Naive thymus-derived CD4-positive, alpha-beta T cell (primary cell): ENCODE measurements at regions not wholly inside any gene's neighbourhood (a gene's known extent, or its start where the extent isn't known, plus 50 kb on each side); places are given as distances from the start of the nearest gene placed in this dataset.
"Not testable (repeated sequence)": the region's sequence is repeated elsewhere in the genome, so short reads cannot be mapped to it uniquely, and the experiment has no call there.

Experiments used
- ATAC-seq: fragments of 150-1000 bp; cut with Tn5 transposase; 2 replicates; pipeline ENCODE4 v1.10.0; 2021; ENCODE audit warnings: mild to moderate bottlenecking, moderate library complexity
- CTCF ChIA-PET: fragments of 350-600 bp; sonication (Branson Sonifier 250); formaldehyde crosslinking; loops from one replicate; lab custom pipeline; 2021; ENCODE audit warnings: antibody characterized with exemption; lab: Charles Lee
- POLR2A ChIA-PET: fragments of 350-600 bp; sonication (Branson Sonifier 250); formaldehyde crosslinking; loops from one replicate; lab custom pipeline; 2021; ENCODE audit warnings: antibody characterized with exemption, inconsistent platforms; lab: Charles Lee
- DNase-seq, 9 donors: peaks; one replicate each; pipeline versions ENCODE4 v3.0.0 to v3.0.0-alpha.2; 2020 to 2022; ENCODE audit warnings: mixed read lengths in 1 of 9
- H3K27ac ChIP-seq: one replicate; pipeline ENCODE4 v1.7.0; 2013; ENCODE audit warnings: mild to moderate bottlenecking, low read depth, low read length, moderate library complexity
- H3K27me3 ChIP-seq, 2 donors: one replicate each; pipeline ENCODE4 v1.7.0; 2013; ENCODE audit warnings: low read length in 2 of 2, mild to moderate bottlenecking in 2 of 2, moderate library complexity in 2 of 2; ENCODE audit not compliant: control insufficient read depth in 2 of 2, insufficient read depth in 2 of 2
- H3K36me3 ChIP-seq, 3 experiments: 1 replicate in 2 of 3; 2 replicates in 1 of 3; pipeline ENCODE4 v1.7.0; 2013; ENCODE audit warnings: low read length in 3 of 3, mild to moderate bottlenecking in 3 of 3, moderate library complexity in 1 of 3; ENCODE audit not compliant: insufficient read depth in 3 of 3, control insufficient read depth in 2 of 3
- H3K4me1 ChIP-seq, 2 donors: one replicate each; pipeline ENCODE4 v1.7.0; 2013; ENCODE audit warnings: low read length in 2 of 2, mild to moderate bottlenecking in 2 of 2, moderate library complexity in 1 of 2; ENCODE audit not compliant: control insufficient read depth in 2 of 2, insufficient read depth in 2 of 2
- H3K4me3 ChIP-seq: 2 replicates; pipeline ENCODE4 v1.7.0; 2013; ENCODE audit warnings: mild to moderate bottlenecking, low read length
- H3K9me3 ChIP-seq, 3 experiments: 1 replicate in 2 of 3; 2 replicates in 1 of 3; pipeline ENCODE4 v1.7.0; 2013; ENCODE audit warnings: low read length in 3 of 3; ENCODE audit not compliant: control insufficient read depth in 2 of 3
- H3K27ac Mint-ChIP-seq, 9 donors: one replicate each; pipeline ENCODE4 v1.8.0; 2020 to 2022; ENCODE audit warnings: mixed read lengths in 9 of 9, mild to moderate bottlenecking in 8 of 9, moderate library complexity in 5 of 9, inconsistent platforms in 2 of 9
- H3K27me3 Mint-ChIP-seq, 5 donors: one replicate each; pipeline ENCODE4 v1.8.0; 2021 to 2022; ENCODE audit warnings: mixed read lengths in 5 of 5, mild to moderate bottlenecking in 1 of 5
- H3K36me3 Mint-ChIP-seq, 5 donors: one replicate each; pipeline ENCODE4 v1.8.0; 2020 to 2022; ENCODE audit warnings: mixed read lengths in 5 of 5, mild to moderate bottlenecking in 3 of 5, inconsistent platforms in 1 of 5
- H3K4me1 Mint-ChIP-seq, 7 donors: one replicate each; pipeline ENCODE4 v1.8.0; 2020 to 2022; ENCODE audit warnings: mixed read lengths in 7 of 7, mild to moderate bottlenecking in 3 of 7, inconsistent platforms in 1 of 7
- H3K4me3 Mint-ChIP-seq, 10 donors: one replicate each; pipeline ENCODE4 v1.8.0; 2020 to 2022; ENCODE audit warnings: mild to moderate bottlenecking in 10 of 10, mixed read lengths in 10 of 10, moderate library complexity in 6 of 10, inconsistent platforms in 2 of 10
- H3K9me3 Mint-ChIP-seq, 11 donors: one replicate each; pipeline ENCODE4 v1.8.0; 2020 to 2022; ENCODE audit warnings: mixed read lengths in 11 of 11, mild to moderate bottlenecking in 4 of 11, inconsistent platforms in 1 of 11, moderate library complexity in 1 of 11
- intact Hi-C, 2 donors: fragments of 100-400 bp; cut with micrococcal nuclease; formaldehyde crosslinking; loops; one replicate each; pipeline ENCODE4 v1.15.1; 2023

GRCh38 chr16:88246955-88247582 lies 135.7 kb upstream of the ZNF469 start:
- peaks cover 0 to 14% (median 0%) of the 10 kb centered on the region in 11 donors for H3K9me3 Mint-ChIP-seq
- H3K4me1 ChIP-seq, H3K27ac Mint-ChIP-seq, POLR2A ChIA-PET, H3K36me3 ChIP-seq, DNase-seq, H3K4me3 ChIP-seq, H3K4me1 Mint-ChIP-seq, H3K27me3 Mint-ChIP-seq, H3K9me3 ChIP-seq, H3K36me3 Mint-ChIP-seq, H3K27me3 ChIP-seq, H3K4me3 Mint-ChIP-seq, H3K27ac ChIP-seq, CTCF ChIA-PET, intact Hi-C loops, ATAC-seq: not testable (repeated sequence)

DNA sequence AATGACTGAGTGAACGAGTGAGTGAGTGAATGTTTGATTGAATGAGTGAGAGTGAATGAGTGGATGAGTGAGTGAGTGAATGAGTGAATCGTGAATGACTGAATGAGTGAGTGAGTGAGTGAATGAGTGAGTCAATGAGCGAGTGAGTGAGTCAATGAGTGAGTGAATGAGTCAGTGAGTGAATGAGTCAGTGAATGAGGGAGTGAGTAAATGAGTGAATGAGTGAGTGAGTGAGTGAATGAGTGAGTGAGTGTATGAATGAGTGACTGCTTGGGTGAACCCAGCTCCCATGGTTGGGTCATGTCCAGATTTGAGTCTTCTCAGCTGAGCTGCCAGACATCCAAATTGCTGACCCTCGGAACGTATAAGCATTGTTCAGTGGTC lies 135.2 kb upstream of the ZNF469 start:
- H3K4me1 Mint-ChIP-seq, H3K4me3 Mint-ChIP-seq, POLR2A ChIA-PET, H3K9me3 ChIP-seq, H3K27me3 Mint-ChIP-seq, H3K27ac Mint-ChIP-seq, CTCF ChIA-PET, H3K4me1 ChIP-seq, H3K27me3 ChIP-seq, ATAC-seq, H3K36me3 ChIP-seq, intact Hi-C loops, DNase-seq, H3K4me3 ChIP-seq, H3K36me3 Mint-ChIP-seq, H3K27ac ChIP-seq: not testable (repeated sequence)
- H3K9me3 Mint-ChIP-seq, result peaks cover 0 to 14% (median 0%) of the 10 kb centered on the region in 11 donors

DNA sequence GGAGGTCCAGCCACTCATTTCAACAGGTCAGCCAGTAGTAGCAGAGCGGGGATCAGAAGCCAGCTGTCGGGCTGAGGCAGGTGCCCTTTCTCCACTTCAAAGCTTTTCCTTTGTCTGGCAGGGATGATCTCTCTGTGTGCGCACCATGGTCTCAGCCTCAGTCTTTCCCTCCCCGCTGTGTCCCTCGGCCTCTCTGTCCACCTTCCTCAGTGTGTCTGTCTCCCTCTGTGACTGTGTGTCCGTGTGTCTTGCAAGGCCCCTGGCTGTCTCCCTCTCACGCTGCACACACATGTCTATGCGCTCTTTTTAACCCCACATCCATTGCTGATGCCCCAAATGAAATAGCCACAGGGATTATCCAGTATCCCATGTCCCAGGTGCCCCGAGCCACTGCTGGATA lies 134.0 kb upstream of the ZNF469 start:
- H3K4me1 ChIP-seq, H3K9me3 ChIP-seq, H3K27ac ChIP-seq, POLR2A ChIA-PET, H3K27ac Mint-ChIP-seq, DNase-seq, H3K4me3 ChIP-seq, H3K36me3 ChIP-seq, H3K36me3 Mint-ChIP-seq, H3K27me3 Mint-ChIP-seq, H3K4me3 Mint-ChIP-seq, H3K27me3 ChIP-seq, H3K4me1 Mint-ChIP-seq, ATAC-seq, CTCF ChIA-PET, intact Hi-C loops, H3K9me3 Mint-ChIP-seq: not testable (repeated sequence)

DNA sequence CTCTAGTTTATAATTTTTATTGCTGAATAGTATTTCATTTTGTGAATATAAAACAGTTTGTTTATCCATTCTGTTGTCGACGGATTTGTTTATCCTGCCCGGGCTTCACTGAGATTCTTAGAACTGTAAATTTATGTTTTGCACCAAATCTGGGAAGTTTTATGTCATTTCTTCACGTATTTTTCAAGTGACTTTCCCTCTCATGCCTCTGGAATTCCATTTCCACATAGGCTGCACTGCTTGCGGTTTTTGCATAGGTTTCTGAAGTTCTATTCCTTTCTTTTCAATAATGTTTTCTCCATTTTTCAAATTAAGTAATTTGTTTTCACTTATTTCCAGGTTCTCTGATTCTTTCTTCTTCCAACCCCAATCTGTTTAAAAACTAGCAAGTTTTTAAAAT lies 132.4 kb upstream of the ZNF469 start:
- H3K4me1 ChIP-seq, H3K27ac Mint-ChIP-seq, H3K4me1 Mint-ChIP-seq, DNase-seq, POLR2A ChIA-PET, H3K27ac ChIP-seq, intact Hi-C loops, CTCF ChIA-PET, H3K36me3 ChIP-seq, H3K36me3 Mint-ChIP-seq, H3K4me3 Mint-ChIP-seq, H3K4me3 ChIP-seq, H3K9me3 Mint-ChIP-seq, H3K27me3 ChIP-seq, H3K9me3 ChIP-seq, H3K27me3 Mint-ChIP-seq, ATAC-seq: not testable (repeated sequence)

GRCh38 chr16:88252057-88252794 lies 130.5 kb upstream of the ZNF469 start:
- peaks cover 7 to 22% (median 16%) of the 10 kb centered on the region in 5 donors for H3K27me3 Mint-ChIP-seq
- H3K36me3 Mint-ChIP-seq, H3K9me3 Mint-ChIP-seq, H3K4me3 ChIP-seq, intact Hi-C loops, H3K27ac Mint-ChIP-seq, H3K27me3 ChIP-seq, CTCF ChIA-PET, H3K27ac ChIP-seq, H3K9me3 ChIP-seq, H3K4me1 ChIP-seq, H3K36me3 ChIP-seq, DNase-seq, H3K4me3 Mint-ChIP-seq, POLR2A ChIA-PET, H3K4me1 Mint-ChIP-seq, ATAC-seq: not testable (repeated sequence)

DNA sequence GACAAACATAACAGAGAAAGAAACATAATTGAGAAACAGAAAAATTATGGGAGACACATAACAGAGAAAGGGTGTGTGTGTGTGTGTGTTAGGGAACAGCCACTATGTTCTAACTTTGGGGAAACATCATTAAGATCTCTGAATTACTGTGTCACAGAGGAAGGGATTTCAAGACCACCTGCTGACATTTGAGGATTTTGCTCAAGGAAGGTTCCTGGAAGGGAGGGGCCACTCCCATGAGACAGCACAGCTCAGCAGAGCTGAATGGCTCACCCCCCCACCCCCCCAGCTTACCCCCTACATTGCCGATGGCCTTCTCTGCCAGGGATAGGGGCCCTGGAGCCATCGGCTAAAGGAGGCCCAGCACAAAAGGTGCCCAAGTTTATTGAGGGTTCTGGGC lies 124.6 kb upstream of the ZNF469 start:
- H3K9me3 Mint-ChIP-seq, ATAC-seq, H3K4me1 ChIP-seq, H3K36me3 ChIP-seq, H3K4me3 Mint-ChIP-seq, CTCF ChIA-PET, POLR2A ChIA-PET, H3K27ac ChIP-seq, H3K4me1 Mint-ChIP-seq, H3K4me3 ChIP-seq, H3K27ac Mint-ChIP-seq, H3K9me3 ChIP-seq, H3K36me3 Mint-ChIP-seq, intact Hi-C loops, H3K27me3 ChIP-seq, DNase-seq: not testable (repeated sequence)
- peaks cover 32 to 49% (median 44%) of the 10 kb centered on the region in 5 donors for H3K27me3 Mint-ChIP-seq
